ENCODE measurements at regions not wholly inside any gene's neighbourhood (a gene's known extent, or its start where the extent isn't known, plus 50 kb on each side); places are given as distances from the start of the nearest gene placed in this dataset.

- intact Hi-C loops (cut with micrococcal nuclease) = loop anchor here (5.0 kb wide), 1 partner anchor 824 kb away; the partner anchor contains the start of gene KLHDC10
These were observed 162.3 kb upstream of the KLF14 start for GRCh38 chr7:130896051-130896881.

GRCh38 chr7:130896898-130897514 lies 163.0 kb upstream of the KLF14 start:
- intact Hi-C loops (cut with micrococcal nuclease) = loop anchor here (1.0 to 5.0 kb wide), 9 partner anchors 16 to 825 kb away; partner anchors contain the start of gene KLHDC10

- intact Hi-C loops (cut with micrococcal nuclease) = loop anchor here (1.0 to 5.0 kb wide), 9 partner anchors 16 to 825 kb away; partner anchors contain the start of gene KLHDC10
These were observed 163.8 kb upstream of the KLF14 start for GRCh38 chr7:130897515-130898419.

GRCh38 chr7:130899071-130899560 lies 165.1 kb upstream of the KLF14 start:
- intact Hi-C loops (cut with micrococcal nuclease) = loop anchor here (5.0 kb wide), 1 partner anchor 827 kb away; the partner anchor contains the start of gene KLHDC10

- intact Hi-C loops (cut with micrococcal nuclease) = loop anchor here (5.0 kb wide), 1 partner anchor 828 kb away; the partner anchor contains the start of gene KLHDC10
These were observed 165.8 kb upstream of the KLF14 start for GRCh38 chr7:130899638-130900401.

GRCh38 chr7:130900471-130901076 lies 166.6 kb upstream of the KLF14 start:
- intact Hi-C loops (cut with micrococcal nuclease) = no loop called here

GRCh38 chr7:130901209-130901783 lies 167.3 kb upstream of the KLF14 start:
- intact Hi-C loops (cut with micrococcal nuclease) = no loop called here

- intact Hi-C loops (cut with micrococcal nuclease) = no loop called here
These were observed 168.8 kb upstream of the KLF14 start for GRCh38 chr7:130902755-130903357.

- intact Hi-C loops (cut with micrococcal nuclease) = no loop called here
These were observed 169.5 kb upstream of the KLF14 start for GRCh38 chr7:130903358-130903974.

- intact Hi-C loops (cut with micrococcal nuclease) = no loop called here
These were observed 170.2 kb upstream of the KLF14 start for GRCh38 chr7:130904031-130904757.

GRCh38 chr7:130904792-130905191 lies 170.8 kb upstream of the KLF14 start:
- intact Hi-C loops (cut with micrococcal nuclease) = no loop called here

- intact Hi-C loops (cut with micrococcal nuclease) = no loop called here
These were observed 172.6 kb upstream of the KLF14 start for GRCh38 chr7:130906575-130906974.

- intact Hi-C loops (cut with micrococcal nuclease) = no loop called here
These were observed 173.4 kb upstream of the KLF14 start for GRCh38 chr7:130907439-130907838.

- intact Hi-C loops (cut with micrococcal nuclease) = no loop called here
These were observed 174.5 kb upstream of the KLF14 start for GRCh38 chr7:130908345-130909160.

- intact Hi-C loops (cut with micrococcal nuclease) = no loop called here
These were observed 175.3 kb upstream of the KLF14 start for GRCh38 chr7:130909161-130909836.

GRCh38 chr7:130909881-130910672 lies 176.1 kb upstream of the KLF14 start:
- intact Hi-C loops (cut with micrococcal nuclease) = loop anchor here (5.0 kb wide), 1 partner anchor 597 kb away; no protein-coding TSS in a partner anchor
